ENCODE measurements at regions not wholly inside any gene's neighbourhood (a gene's known extent, or its start where the extent isn't known, plus 50 kb on each side); places are given as distances from the start of the nearest gene placed in this dataset.

DNA sequence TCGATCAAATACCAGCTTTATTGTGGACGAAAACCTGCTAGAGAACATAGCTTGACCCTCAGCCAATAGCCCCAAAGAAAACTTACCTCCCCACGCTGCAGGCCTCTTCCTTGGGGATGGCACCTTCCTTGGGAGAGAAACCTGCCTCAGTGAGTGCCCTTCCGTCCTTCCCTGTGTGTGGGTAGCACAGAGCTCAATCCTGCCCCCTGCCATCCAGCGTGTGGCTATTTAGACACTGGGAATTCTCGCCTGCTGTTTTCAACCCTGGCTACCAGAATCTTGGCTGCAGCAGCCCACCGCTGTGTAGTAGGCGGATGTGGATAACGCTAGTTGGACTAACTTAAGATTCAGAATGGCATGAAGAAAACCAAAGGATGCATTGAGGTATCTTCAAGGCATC, 238.2 kb downstream of the TEX36 start:
- TF ChIP-seq, protein P1, sequence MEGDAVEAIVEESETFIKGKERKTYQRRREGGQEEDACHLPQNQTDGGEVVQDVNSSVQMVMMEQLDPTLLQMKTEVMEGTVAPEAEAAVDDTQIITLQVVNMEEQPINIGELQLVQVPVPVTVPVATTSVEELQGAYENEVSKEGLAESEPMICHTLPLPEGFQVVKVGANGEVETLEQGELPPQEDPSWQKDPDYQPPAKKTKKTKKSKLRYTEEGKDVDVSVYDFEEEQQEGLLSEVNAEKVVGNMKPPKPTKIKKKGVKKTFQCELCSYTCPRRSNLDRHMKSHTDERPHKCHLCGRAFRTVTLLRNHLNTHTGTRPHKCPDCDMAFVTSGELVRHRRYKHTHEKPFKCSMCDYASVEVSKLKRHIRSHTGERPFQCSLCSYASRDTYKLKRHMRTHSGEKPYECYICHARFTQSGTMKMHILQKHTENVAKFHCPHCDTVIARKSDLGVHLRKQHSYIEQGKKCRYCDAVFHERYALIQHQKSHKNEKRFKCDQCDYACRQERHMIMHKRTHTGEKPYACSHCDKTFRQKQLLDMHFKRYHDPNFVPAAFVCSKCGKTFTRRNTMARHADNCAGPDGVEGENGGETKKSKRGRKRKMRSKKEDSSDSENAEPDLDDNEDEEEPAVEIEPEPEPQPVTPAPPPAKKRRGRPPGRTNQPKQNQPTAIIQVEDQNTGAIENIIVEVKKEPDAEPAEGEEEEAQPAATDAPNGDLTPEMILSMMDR (IDR thresholded peaks at IDR 0.05; ENCODE audit: extremely low read depth, missing control alignments): no peak
- no peak for DNase-seq (ENCODE audit: low spot score)

- DNase-seq (ENCODE audit: low spot score): no peak
- TF ChIP-seq, protein P1 (IDR thresholded peaks at IDR 0.05; ENCODE audit: extremely low read depth, missing control alignments): no peak
Measured at GRCh38 chr10:125442856-125443540, 240.0 kb downstream of the TEX36 start.

DNA sequence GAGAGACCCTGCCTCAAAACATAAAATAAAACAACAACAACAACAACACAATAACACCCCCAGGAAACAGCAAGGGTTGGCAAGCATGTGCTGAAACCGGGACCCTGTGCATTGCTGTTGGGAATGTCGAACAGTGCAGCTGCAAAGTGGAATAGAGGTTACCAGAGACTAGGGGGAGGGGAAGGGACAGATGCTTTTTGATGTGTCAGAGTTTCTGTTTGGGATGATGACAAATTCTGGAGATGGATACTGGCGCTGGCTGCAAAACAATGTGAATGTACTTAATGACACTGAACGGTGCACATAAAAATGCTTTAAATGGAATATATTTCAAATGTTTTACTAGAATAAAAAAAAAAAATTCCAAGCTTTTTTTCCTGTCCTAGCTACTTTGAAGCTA, 241.8 kb downstream of the TEX36 start:
- no peak for DNase-seq (ENCODE audit: low spot score)
- TF ChIP-seq, protein P1 (IDR thresholded peaks at IDR 0.05; ENCODE audit: extremely low read depth, missing control alignments): no peak

- TF ChIP-seq, protein P1 (IDR thresholded peaks at IDR 0.05; ENCODE audit: extremely low read depth, missing control alignments): no peak
- DNase-seq (ENCODE audit: low spot score): no peak
Measured at GRCh38 chr10:125431149-125431548, 251.8 kb downstream of the TEX36 start.

DNA sequence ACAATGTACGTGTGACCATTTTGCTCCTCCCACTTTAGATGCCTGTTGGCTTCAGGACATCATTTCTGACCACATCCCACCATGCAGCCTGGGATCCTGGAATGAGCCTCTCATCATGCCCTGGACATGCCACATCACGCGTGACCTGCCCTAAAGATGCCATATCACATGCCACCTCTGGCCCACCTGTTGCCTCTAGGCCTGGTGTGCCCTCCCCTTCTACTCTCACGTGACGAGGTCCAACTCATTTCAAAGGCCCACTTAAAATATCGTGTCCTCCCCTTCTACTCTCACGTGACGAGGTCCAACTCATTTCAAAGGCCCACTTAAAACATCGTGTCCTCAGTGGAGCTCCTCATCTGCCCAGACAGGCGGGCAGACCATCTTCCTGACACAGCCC, 254.9 kb downstream of the TEX36 start:
- DNase-seq (ENCODE audit: low spot score): no peak

DNA sequence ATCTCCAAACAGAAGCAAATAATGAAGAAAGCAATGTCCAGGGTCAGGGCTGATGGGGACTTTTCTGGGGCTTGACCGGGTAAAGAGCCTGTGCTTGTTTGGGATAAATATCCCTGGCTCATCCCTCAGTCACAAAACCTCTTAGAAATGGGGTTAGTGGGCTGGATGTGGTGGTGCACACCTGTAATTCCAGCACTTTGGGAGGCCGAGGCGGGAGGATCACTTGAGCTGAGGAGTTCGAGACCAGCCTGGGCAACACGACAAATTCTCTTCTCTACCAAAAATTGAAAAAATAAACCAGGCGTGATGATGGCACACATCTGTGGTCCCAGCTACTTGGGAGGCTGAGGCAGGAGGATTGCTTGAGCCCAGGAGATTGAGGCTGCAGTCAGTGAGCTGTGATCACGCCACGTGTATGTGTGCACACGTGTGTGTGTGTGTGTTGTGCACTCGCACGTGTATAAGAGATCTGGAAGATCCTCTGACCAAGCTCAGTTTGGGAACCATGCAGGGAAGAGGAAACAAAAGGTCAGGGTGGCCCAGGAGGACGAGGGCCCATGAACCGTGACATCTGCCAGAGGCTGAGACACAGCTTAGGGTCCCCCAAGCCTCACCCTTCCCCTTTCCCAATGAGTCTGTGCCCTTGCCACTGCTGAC, 258.6 kb downstream of the TEX36 start:
- TF ChIP-seq, protein P1 (IDR thresholded peaks at IDR 0.05; ENCODE audit: extremely low read depth, missing control alignments): no peak
- DNase-seq (ENCODE audit: low spot score): no peak

More for the DNA sequence above, 254.9 kb downstream of the TEX36 start:
- TF ChIP-seq, protein P1 (IDR thresholded peaks at IDR 0.05; ENCODE audit: extremely low read depth, missing control alignments): no peak

DNA sequence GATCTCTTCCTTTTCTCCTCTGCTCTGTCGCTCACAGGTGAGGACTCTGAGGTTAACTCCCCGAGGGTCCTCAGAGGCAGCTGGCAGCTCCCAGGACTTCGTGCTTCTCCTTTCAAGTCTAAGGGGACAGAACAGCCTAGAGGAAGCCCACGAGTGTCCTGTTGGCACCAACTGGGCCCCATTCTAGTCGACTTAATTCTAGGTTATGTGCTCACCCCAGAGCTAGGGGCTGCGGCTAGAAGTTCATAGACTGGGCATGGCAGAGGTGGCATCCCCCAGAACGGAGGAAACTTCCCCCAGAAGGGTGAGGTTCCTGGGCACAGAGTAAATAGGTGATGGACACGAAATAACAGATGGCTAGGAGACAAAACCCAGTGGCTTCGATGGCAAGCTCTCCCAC, 259.4 kb downstream of the TEX36 start:
- TF ChIP-seq, protein P1 (IDR thresholded peaks at IDR 0.05; ENCODE audit: extremely low read depth, missing control alignments): no peak
- no peak for DNase-seq (ENCODE audit: low spot score)

Data from GM20000 (cell line).